ENCODE measurements at regions not wholly inside any gene's neighbourhood (a gene's known extent, or its start where the extent isn't known, plus 50 kb on each side); places are given as distances from the start of the nearest gene placed in this dataset.

DNA sequence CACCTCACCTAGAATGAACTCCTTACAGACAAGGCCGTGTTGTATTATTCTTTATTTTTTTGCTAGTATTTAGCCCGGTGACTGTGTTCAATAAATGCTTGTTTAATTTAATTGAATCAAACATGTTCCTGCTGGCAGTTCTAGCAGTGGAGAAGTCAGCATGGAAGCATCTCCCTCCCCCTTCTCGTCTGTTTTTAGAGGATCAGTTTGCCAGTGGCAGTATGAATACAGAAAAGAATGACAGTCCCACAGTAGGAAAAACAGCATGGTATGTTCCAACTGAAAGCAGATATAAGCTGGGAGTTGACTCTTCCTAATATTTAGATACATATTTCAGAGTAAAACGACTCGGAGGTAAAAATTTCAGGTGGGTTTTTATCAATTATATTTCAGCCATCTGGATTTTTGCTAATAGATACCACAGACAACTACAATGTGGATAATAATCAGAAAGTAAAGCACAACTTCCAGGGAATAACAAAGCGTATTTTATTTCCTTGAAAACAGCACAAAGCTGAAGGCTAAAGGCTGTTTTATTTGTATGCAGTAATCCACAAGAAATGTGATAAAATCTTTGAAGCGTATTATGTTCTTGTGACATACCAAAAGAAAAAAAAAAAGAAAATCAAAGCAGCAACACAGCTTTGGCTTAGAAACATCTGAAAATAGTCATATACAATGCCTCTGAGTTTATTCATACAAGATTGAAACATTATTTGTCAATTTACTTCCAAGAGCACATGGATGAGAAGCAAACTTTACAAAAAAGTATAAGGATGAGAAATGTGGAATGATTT is 244.5 kb upstream of the KCNMB2 start:
- WGBS, 2 donors, result 84 to 88% methylated on average over 7 of the region's 7 CpGs
- Histone ChIP-seq H3K4me1 (no peaks in the 10 kb centered on the region), H3K27me3 (no peaks in the 10 kb centered on the region), H3K4me3 (replicated peaks in 1 of 3) (no peak overlapping the region), H3K9me3 (no peaks in the 10 kb centered on the region), H3K27ac (no peak overlapping the region), H3K36me3 (no peaks in the 10 kb centered on the region)
- intact Hi-C loops (cut with DNase I), result no loop called here
- DNase-seq, result no peak
- no peak for TF ChIP-seq POLR2A (IDR thresholded peaks at IDR 0.05)
- TF ChIP-seq, protein P1, sequence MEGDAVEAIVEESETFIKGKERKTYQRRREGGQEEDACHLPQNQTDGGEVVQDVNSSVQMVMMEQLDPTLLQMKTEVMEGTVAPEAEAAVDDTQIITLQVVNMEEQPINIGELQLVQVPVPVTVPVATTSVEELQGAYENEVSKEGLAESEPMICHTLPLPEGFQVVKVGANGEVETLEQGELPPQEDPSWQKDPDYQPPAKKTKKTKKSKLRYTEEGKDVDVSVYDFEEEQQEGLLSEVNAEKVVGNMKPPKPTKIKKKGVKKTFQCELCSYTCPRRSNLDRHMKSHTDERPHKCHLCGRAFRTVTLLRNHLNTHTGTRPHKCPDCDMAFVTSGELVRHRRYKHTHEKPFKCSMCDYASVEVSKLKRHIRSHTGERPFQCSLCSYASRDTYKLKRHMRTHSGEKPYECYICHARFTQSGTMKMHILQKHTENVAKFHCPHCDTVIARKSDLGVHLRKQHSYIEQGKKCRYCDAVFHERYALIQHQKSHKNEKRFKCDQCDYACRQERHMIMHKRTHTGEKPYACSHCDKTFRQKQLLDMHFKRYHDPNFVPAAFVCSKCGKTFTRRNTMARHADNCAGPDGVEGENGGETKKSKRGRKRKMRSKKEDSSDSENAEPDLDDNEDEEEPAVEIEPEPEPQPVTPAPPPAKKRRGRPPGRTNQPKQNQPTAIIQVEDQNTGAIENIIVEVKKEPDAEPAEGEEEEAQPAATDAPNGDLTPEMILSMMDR (IDR thresholded peaks at IDR 0.05), result no peak

DNA sequence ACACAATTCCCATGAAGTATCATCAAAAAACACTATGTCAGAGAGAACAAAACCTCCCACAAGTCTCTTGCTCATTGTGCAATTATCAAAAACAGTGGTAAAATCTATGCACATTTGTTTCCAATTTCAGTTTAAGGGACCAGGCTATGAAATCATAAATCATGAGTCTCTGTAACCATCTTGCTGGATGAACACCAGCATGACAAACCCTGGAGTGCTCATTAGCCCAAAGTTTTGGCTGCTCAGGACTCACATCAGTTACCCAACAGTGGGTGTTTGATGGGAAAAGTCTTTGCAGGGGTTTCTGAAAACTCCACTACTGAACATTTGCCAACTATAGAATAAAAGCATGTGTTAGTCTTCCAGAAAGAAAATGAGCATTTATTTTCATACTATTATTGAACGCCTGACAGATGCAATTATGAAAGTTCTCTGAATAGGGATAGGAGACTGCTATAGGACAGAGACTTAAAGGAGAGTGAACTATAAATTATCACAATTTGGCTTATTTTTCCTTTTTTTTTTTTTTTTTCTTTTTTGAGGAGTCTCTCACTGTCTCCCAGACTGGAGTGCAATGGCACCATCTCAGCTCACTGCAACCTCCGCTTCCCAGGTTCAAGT is 240.8 kb upstream of the KCNMB2 start:
- TF ChIP-seq POLR2A (IDR thresholded peaks at IDR 0.05), result no peak
- TF ChIP-seq, protein P1 (IDR thresholded peaks at IDR 0.05), result no peak
- H3K27me3 ChIP-seq, result no peaks in the 10 kb centered on the region
- H3K9me3 ChIP-seq, result no peaks in the 10 kb centered on the region
- DNase-seq, result no peak
- H3K4me3 ChIP-seq (replicated peaks in 1 of 3), result no peak overlapping the region
- H3K36me3 ChIP-seq, result no peaks in the 10 kb centered on the region
- H3K27ac ChIP-seq, result no peak overlapping the region
- intact Hi-C loops (cut with DNase I), result no loop called here
- 93 to 96% methylated on average over 2 of the region's 2 CpGs for whole genome bisulfite sequencing, 2 donors
- no peaks in the 10 kb centered on the region for H3K4me1 ChIP-seq

DNA sequence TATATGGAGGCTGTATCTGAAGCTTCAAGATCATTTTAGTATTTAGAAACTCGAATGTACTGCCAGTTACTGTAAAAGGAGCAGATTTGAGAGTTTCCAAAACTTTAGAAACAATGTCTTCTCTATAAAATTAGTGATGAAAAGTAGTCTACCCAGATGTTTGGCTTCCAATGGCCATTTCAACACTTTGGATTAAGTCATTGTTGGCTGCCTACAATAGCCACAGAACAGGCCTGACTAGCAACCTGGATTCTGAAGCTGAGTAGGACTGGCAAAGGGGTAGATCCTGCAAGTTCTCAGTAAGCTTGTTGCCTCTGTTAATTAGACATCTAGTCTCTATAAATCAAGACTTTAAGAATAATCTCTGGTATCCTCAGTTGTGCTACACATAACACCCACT is 239.0 kb upstream of the KCNMB2 start:
- no peak overlapping the region for H3K27ac ChIP-seq
- WGBS, 2 donors, result 56 to 91% methylated on average over 1 of the region's 1 CpG
- no peaks in the 10 kb centered on the region for H3K9me3 ChIP-seq
- no peaks in the 10 kb centered on the region for H3K4me1 ChIP-seq
- H3K36me3 ChIP-seq, result no peaks in the 10 kb centered on the region
- TF ChIP-seq POLR2A (IDR thresholded peaks at IDR 0.05), result no peak
- TF ChIP-seq, protein P1 (IDR thresholded peaks at IDR 0.05), result no peak
- H3K4me3 ChIP-seq (replicated peaks in 1 of 3), result no peak overlapping the region
- intact Hi-C loops (cut with DNase I), result no loop called here
- no peaks in the 10 kb centered on the region for H3K27me3 ChIP-seq
- no peak for DNase-seq

DNA sequence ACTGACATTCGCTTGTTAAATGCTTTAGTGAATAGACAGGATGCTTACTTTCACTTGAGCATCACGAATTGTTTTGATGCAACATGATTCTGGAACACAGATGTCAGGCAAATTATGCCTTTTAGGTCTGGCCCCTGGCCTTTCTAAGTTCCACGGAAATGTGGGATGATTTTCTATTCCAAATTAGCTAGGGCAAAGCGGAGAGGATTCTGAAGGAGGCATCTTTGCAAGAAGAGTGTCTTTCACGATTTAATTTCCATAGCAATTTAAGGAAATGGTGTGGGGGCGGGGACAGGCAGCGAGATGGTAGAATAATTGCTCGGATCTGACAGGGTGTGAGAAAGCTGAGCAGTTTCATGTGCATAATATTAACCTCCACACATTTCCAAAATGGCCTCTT is 238.5 kb upstream of the KCNMB2 start:
- H3K4me3 ChIP-seq (replicated peaks in 1 of 3), result no peak overlapping the region
- intact Hi-C loops (cut with DNase I), result no loop called here
- WGBS, 2 donors, result 91 to 92% methylated on average over 8 of the region's 8 CpGs
- TF ChIP-seq POLR2A (IDR thresholded peaks at IDR 0.05), result no peak
- TF ChIP-seq, protein P1 (IDR thresholded peaks at IDR 0.05), result no peak
- H3K27me3 ChIP-seq, result no peaks in the 10 kb centered on the region
- DNase-seq, result no peak
- no peaks in the 10 kb centered on the region for H3K9me3 ChIP-seq
- no peak overlapping the region for H3K27ac ChIP-seq
- H3K4me1 ChIP-seq, result no peaks in the 10 kb centered on the region
- H3K36me3 ChIP-seq, result no peaks in the 10 kb centered on the region

DNA sequence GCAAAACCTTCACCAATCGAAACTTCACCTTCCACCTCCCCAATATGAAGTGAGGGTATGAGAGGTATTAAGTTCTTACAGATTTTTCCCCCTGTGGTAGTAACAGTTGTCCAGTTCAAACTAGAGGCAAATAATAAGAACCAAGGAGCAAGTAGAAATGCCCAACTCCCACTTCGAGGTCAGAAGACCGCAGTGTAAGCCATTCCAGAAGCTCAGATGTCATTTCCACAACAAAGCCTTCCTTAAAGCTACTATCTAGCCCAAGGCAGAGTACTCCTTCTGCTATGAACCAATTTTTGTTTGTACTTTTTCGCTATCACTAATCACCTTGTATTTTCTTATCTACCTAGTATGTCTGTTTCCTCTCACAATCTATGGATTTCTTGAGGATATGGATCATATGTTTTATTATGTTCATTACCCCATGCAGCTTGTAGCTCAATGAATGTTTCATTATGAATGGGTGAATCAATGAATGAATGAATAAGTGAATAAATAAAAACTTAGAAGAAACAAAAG is 235.7 kb upstream of the KCNMB2 start:
- Histone ChIP-seq H3K4me3 (replicated peaks in 1 of 3) (no peak overlapping the region), H3K4me1 (no peaks in the 10 kb centered on the region), H3K9me3 (no peaks in the 10 kb centered on the region), H3K27me3 (no peaks in the 10 kb centered on the region), H3K36me3 (no peaks in the 10 kb centered on the region), H3K27ac (no peak overlapping the region)
- TF ChIP-seq, protein P1 (IDR thresholded peaks at IDR 0.05), result no peak
- 94% methylated on average over 4 of the region's 4 CpGs for WGBS, 2 donors
- DNase-seq, result no peak
- intact Hi-C loops (cut with DNase I), result no loop called here

Measured in thyroid gland (tissue), 4 donors.